GM23338 (cell line): ENCODE measurements at regions not wholly inside any gene's neighbourhood (a gene's known extent, or its start where the extent isn't known, plus 50 kb on each side); places are given as distances from the start of the nearest gene placed in this dataset.

Source experiments
- ATAC-seq: fragments of 200-7000 bp; cut with Tn5 transposase; 3 replicates; pipeline ENCODE4 v1.9.1; 2020
- DNase-seq: peaks from one replicate; pipeline ENCODE4 v3.0.0-alpha.2; 2015; ENCODE audit warnings: low spot score
- H2AFZ ChIP-seq: fragments of 200-600 bp; sonication (generic); 2 replicates; pipeline ENCODE4 v1.8.0; 2016; ENCODE audit warnings: antibody characterized with exemption, mild to moderate bottlenecking, moderate library complexity
- H3F3A ChIP-seq: fragments of 200-600 bp; sonication (generic); replicated peaks from 2 replicates; pipeline ENCODE4 v1.8.0; 2017; ENCODE audit warnings: antibody characterized with exemption, mixed run types, low read depth
- H3K27ac ChIP-seq: fragments of 200-600 bp; sonication (generic); 2 replicates; pipeline ENCODE4 v1.6.1; 2016; ENCODE audit warnings: low read depth
- H3K27me3 ChIP-seq: fragments of 200-600 bp; sonication (generic); 2 replicates; pipeline ENCODE4 v1.8.0; 2016; ENCODE audit warnings: mild to moderate bottlenecking, mixed run types, moderate library complexity; ENCODE audit not compliant: insufficient read depth
- H3K36me3 ChIP-seq: fragments of 200-600 bp; sonication (generic); 2 replicates; pipeline ENCODE4 v1.8.0; 2016; ENCODE audit warnings: mild to moderate bottlenecking; ENCODE audit not compliant: insufficient read depth
- H3K4me1 ChIP-seq: fragments of 200-600 bp; sonication (generic); 2 replicates; pipeline ENCODE4 v1.8.0; 2016; ENCODE audit warnings: mild to moderate bottlenecking, moderate library complexity; ENCODE audit not compliant: insufficient read depth
- H3K4me2 ChIP-seq: fragments of 200-600 bp; sonication (generic); 2 replicates; pipeline ENCODE4 v1.7.1; 2017; ENCODE audit warnings: mixed run types
- H3K4me3 ChIP-seq: fragments of 200-600 bp; sonication (generic); 2 replicates; pipeline ENCODE4 v1.6.1; 2016; ENCODE audit warnings: mixed run types
- H3K79me2 ChIP-seq: fragments of 200-600 bp; sonication (generic); replicated peaks from 2 replicates; pipeline ENCODE4 v1.8.0; 2017; ENCODE audit warnings: mild to moderate bottlenecking; ENCODE audit not compliant: insufficient read depth
- H3K9me2 ChIP-seq: fragments of 200-600 bp; sonication (generic); 2 replicates; pipeline ENCODE4 v1.8.0; 2017; ENCODE audit not compliant: insufficient read depth
- H4K20me1 ChIP-seq: fragments of 200-600 bp; sonication (generic); replicated peaks from 2 replicates; pipeline ENCODE4 v1.8.0; 2017; ENCODE audit warnings: mild to moderate bottlenecking; ENCODE audit not compliant: insufficient read depth
- H3K27ac Mint-ChIP-seq: 2 replicates; pipeline ENCODE4 v1.8.0; 2020; ENCODE audit warnings: inconsistent platforms, mild to moderate bottlenecking, moderate library complexity, mixed read lengths
- H3K27me3 Mint-ChIP-seq: 3 replicates; pipeline ENCODE4 v1.8.0; 2022; ENCODE audit warnings: low read depth, mild to moderate bottlenecking, moderate library complexity, mixed read lengths, inconsistent platforms; ENCODE audit not compliant: insufficient read depth, poor library complexity
- H3K36me3 Mint-ChIP-seq: 3 replicates; pipeline ENCODE4 v1.8.0; 2021; ENCODE audit warnings: low read depth, mild to moderate bottlenecking, inconsistent platforms, moderate library complexity, mixed read lengths
- H3K4me1 Mint-ChIP-seq: 3 replicates; pipeline ENCODE4 v1.8.0; 2020; ENCODE audit warnings: mild to moderate bottlenecking, inconsistent platforms, mixed read lengths
- H3K4me3 Mint-ChIP-seq: 3 replicates; pipeline ENCODE4 v1.8.0; 2021; ENCODE audit warnings: moderate library complexity, mild to moderate bottlenecking, inconsistent platforms, mixed read lengths
- H3K9me3 Mint-ChIP-seq: 3 replicates; pipeline ENCODE4 v1.8.0; 2020; ENCODE audit warnings: moderate library complexity, mild to moderate bottlenecking, inconsistent platforms, mixed read lengths
- NANOG ChIP-seq: IDR thresholded peaks from 2 replicates; pipeline ENCODE4 v1.6.1; 2016; ENCODE audit warnings: antibody characterized with exemption, borderline replicate concordance
- ZNF114 ChIP-seq: fragments of 250-450 bp; sonication (Bioruptor Pico); IDR thresholded peaks from 2 replicates; pipeline ENCODE4 v1.5.0; 2020; ENCODE audit warnings: mild to moderate bottlenecking, moderate library complexity
- ZNF331 ChIP-seq: fragments of 250-450 bp; sonication (Bioruptor Pico); IDR thresholded peaks from 2 replicates; pipeline ENCODE4 v1.5.0; 2020; ENCODE audit warnings: low read depth, mild to moderate bottlenecking, moderate library complexity
- TF ChIP-seq, protein P1 (sequence below): IDR thresholded peaks from one replicate; pipeline ENCODE4 v1.6.1; 2018; ENCODE audit warnings: antibody characterized with exemption; ENCODE audit not compliant: unreplicated experiment
- TF ChIP-seq, protein P2 (sequence below), 2 experiments: fragments of 200-600 bp in 1 of 2; sonication (generic) in 1 of 2; conservative IDR thresholded peaks; 2 replicates each; pipeline versions ENCODE4 v1.5.1 to v1.6.1; 2016 to 2017; ENCODE audit warnings: antibody characterized with exemption in 2 of 2, low read depth in 2 of 2, mild to moderate bottlenecking in 2 of 2, moderate library complexity in 1 of 2
- TF ChIP-seq, protein P3 (sequence below): IDR thresholded peaks from 2 replicates; pipeline ENCODE4 v1.6.1; 2016; ENCODE audit warnings: antibody characterized with exemption

DNA sequence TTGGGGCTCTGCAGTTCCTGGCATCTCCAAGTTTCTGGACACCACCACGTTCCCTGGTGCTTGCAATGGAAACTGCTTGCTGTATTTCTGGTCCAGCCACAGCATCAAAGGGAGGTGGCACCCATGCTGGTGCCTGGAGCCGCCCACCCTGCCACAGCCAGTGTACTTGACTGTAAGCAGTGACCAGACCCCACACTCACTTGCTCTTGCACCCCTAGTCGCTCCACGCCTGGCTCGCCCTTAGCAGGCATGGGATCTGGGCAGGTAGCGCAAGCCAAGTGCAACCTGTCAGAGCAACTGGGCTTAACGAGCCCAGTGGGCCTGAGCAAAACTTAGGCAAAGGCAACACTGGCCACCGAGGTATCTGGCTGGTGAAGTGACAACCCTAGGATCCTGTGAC lies 648.2 kb upstream of the PCDH9 start:
- Histone ChIP-seq H3K27me3 (no peaks in the 10 kb centered on the region), H3K4me1 (no peaks in the 10 kb centered on the region), H3K4me3 (no peak overlapping the region), H3K9me2 (no peaks in the 10 kb centered on the region; the same call in 1 of the 2 replicates), H3K79me2 (no peaks in the 10 kb centered on the region), H3K4me2 (no peak overlapping the region), H3F3A (no peaks in the 10 kb centered on the region), H3K27ac (no peak overlapping the region), H3K36me3 (no peaks in the 10 kb centered on the region), H2AFZ (no peak overlapping the region), H4K20me1 (no peaks in the 10 kb centered on the region)
- ATAC-seq (no peak), DNase-seq (no peak)
- Mint-ChIP-seq H3K4me1 (no peaks in the 10 kb centered on the region), H3K27ac (no peak overlapping the region), H3K4me3 (no peak overlapping the region), H3K9me3 (peaks cover 11% of the 10 kb centered on the region), H3K27me3 (no peaks in the 10 kb centered on the region), H3K36me3 (peaks cover 3% of the 10 kb centered on the region; the same call in 1 of the 3 replicates)
- no peak for TF ChIP-seq NANOG

DNA sequence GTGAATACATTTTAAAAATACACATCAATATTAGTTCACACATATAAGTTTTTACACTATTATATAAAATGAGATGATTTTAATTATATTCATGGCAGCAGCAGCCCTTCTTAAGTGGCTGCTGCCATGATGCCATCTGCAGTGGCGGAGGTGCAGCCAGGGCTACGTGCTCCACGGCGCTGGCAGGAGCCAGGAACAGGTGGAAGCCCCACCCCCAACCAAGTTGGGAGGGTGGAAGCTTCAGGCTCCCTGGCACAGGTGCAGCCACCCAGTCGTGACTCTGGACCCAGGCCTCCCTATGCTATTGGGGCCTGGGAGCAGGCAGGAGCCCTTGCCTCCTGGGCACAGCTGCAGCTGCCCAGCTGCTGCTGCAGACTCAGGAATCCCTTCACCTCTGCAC lies 646.9 kb upstream of the PCDH9 start:
- DNase-seq, result no peak
- Histone ChIP-seq H3K4me3 (no peak overlapping the region), H2AFZ (no peak overlapping the region), H3K36me3 (no peaks in the 10 kb centered on the region), H3K4me1 (no peaks in the 10 kb centered on the region), H3F3A (no peaks in the 10 kb centered on the region), H3K9me2 (no peaks in the 10 kb centered on the region), H4K20me1 (no peaks in the 10 kb centered on the region), H3K79me2 (no peaks in the 10 kb centered on the region), H3K27ac (no peak overlapping the region), H3K4me2 (no peak overlapping the region), H3K27me3 (no peaks in the 10 kb centered on the region)
- Mint-ChIP-seq H3K9me3 (peaks cover 11% of the 10 kb centered on the region), H3K4me1 (no peaks in the 10 kb centered on the region), H3K4me3 (no peak overlapping the region), H3K36me3 (peaks cover 3% of the 10 kb centered on the region; the same call in 1 of the 3 replicates), H3K27ac (no peak overlapping the region), H3K27me3 (no peaks in the 10 kb centered on the region)
- TF ChIP-seq, protein P1, sequence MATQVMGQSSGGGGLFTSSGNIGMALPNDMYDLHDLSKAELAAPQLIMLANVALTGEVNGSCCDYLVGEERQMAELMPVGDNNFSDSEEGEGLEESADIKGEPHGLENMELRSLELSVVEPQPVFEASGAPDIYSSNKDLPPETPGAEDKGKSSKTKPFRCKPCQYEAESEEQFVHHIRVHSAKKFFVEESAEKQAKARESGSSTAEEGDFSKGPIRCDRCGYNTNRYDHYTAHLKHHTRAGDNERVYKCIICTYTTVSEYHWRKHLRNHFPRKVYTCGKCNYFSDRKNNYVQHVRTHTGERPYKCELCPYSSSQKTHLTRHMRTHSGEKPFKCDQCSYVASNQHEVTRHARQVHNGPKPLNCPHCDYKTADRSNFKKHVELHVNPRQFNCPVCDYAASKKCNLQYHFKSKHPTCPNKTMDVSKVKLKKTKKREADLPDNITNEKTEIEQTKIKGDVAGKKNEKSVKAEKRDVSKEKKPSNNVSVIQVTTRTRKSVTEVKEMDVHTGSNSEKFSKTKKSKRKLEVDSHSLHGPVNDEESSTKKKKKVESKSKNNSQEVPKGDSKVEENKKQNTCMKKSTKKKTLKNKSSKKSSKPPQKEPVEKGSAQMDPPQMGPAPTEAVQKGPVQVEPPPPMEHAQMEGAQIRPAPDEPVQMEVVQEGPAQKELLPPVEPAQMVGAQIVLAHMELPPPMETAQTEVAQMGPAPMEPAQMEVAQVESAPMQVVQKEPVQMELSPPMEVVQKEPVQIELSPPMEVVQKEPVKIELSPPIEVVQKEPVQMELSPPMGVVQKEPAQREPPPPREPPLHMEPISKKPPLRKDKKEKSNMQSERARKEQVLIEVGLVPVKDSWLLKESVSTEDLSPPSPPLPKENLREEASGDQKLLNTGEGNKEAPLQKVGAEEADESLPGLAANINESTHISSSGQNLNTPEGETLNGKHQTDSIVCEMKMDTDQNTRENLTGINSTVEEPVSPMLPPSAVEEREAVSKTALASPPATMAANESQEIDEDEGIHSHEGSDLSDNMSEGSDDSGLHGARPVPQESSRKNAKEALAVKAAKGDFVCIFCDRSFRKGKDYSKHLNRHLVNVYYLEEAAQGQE, result no peak
- no peak for TF ChIP-seq ZNF331 (CRISPR knock-in tag)
- TF ChIP-seq, protein P2, sequence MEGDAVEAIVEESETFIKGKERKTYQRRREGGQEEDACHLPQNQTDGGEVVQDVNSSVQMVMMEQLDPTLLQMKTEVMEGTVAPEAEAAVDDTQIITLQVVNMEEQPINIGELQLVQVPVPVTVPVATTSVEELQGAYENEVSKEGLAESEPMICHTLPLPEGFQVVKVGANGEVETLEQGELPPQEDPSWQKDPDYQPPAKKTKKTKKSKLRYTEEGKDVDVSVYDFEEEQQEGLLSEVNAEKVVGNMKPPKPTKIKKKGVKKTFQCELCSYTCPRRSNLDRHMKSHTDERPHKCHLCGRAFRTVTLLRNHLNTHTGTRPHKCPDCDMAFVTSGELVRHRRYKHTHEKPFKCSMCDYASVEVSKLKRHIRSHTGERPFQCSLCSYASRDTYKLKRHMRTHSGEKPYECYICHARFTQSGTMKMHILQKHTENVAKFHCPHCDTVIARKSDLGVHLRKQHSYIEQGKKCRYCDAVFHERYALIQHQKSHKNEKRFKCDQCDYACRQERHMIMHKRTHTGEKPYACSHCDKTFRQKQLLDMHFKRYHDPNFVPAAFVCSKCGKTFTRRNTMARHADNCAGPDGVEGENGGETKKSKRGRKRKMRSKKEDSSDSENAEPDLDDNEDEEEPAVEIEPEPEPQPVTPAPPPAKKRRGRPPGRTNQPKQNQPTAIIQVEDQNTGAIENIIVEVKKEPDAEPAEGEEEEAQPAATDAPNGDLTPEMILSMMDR (conservative IDR thresholded peaks at IDR 0.05; ENCODE audit: low read depth in 2 of 2), result no peak
- no peak for ATAC-seq

DNA sequence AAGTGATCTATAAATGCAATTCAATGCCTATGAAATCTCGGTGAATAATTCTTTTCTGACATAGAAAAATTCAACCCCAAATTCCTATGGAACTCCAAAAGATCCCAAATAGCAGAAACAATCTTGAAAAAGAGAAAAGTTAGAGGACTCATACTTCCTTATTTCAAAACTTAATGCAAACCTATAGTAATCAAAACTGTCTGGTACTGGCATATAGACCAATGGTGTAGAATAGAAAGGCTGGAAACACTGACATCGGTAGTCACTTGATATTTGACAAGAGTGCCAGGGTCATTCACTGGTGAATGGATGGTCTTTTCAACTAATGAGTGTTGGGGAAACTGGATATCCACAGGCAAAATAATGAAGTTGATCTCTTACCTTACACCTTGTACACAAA lies 637.1 kb upstream of the PCDH9 start:
- no peak overlapping the region for H2AFZ ChIP-seq
- H3K4me3 ChIP-seq, result no peak overlapping the region
- Mint-ChIP-seq H3K27me3 (no peaks in the 10 kb centered on the region), H3K9me3 (peaks cover 5% of the 10 kb centered on the region), H3K4me1 (no peaks in the 10 kb centered on the region), H3K27ac (no peak overlapping the region), H3K4me3 (no peak overlapping the region), H3K36me3 (no peaks in the 10 kb centered on the region; the same call in 2 of the 3 replicates)
- no peaks in the 10 kb centered on the region for H3K27me3 ChIP-seq
- no peaks in the 10 kb centered on the region for H3K79me2 ChIP-seq
- 0 out of 2 replicates have a peak, but pooled peaks cover under 1% of the 10 kb centered on the region for H3K9me2 ChIP-seq
- no peak for ATAC-seq
- H3F3A ChIP-seq, result no peaks in the 10 kb centered on the region
- H3K4me2 ChIP-seq, result no peak overlapping the region
- DNase-seq, result no peak
- TF ChIP-seq ZNF331 (CRISPR knock-in tag) (no peak), ZNF114 (no peak)
- TF ChIP-seq, protein P3, sequence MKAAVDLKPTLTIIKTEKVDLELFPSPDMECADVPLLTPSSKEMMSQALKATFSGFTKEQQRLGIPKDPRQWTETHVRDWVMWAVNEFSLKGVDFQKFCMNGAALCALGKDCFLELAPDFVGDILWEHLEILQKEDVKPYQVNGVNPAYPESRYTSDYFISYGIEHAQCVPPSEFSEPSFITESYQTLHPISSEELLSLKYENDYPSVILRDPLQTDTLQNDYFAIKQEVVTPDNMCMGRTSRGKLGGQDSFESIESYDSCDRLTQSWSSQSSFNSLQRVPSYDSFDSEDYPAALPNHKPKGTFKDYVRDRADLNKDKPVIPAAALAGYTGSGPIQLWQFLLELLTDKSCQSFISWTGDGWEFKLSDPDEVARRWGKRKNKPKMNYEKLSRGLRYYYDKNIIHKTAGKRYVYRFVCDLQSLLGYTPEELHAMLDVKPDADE, result no peak
- H3K4me1 ChIP-seq, result no peaks in the 10 kb centered on the region
- no peaks in the 10 kb centered on the region for H4K20me1 ChIP-seq
- H3K36me3 ChIP-seq, result no peaks in the 10 kb centered on the region
- no peak overlapping the region for H3K27ac ChIP-seq
